Ovary (tissue), 7 donors: ENCODE measurements at regions not wholly inside any gene's neighbourhood (a gene's known extent, or its start where the extent isn't known, plus 50 kb on each side); places are given as distances from the start of the nearest gene placed in this dataset.

Experiments
- DNase-seq, 5 donors: peaks; one replicate each; pipeline ENCODE4 v3.0.0-alpha.2; 2019 to 2020
- H3K27ac ChIP-seq, 2 donors: fragments of 200-600 bp; one replicate each; pipeline versions ENCODE4 v1.5.1 to v1.8.0; 2019 to 2022
- H3K27me3 ChIP-seq: fragments of 200-600 bp; one replicate; pipeline ENCODE4 v1.8.0; 2022
- H3K36me3 ChIP-seq: fragments of 200-600 bp; sonication (generic); one replicate; pipeline ENCODE4 v1.5.1; 2019
- H3K4me1 ChIP-seq: one replicate; pipeline ENCODE4 v1.8.1; 2013; ENCODE audit warnings: mild to moderate bottlenecking, moderate library complexity; ENCODE audit not compliant: insufficient read depth
- H3K4me3 ChIP-seq: fragments of 200-600 bp; sonication (generic); one replicate; pipeline ENCODE4 v1.5.1; 2017
- H3K9me3 ChIP-seq, 2 donors: fragments of 200-600 bp in 1 of 2; sonication (generic) in 1 of 2; one replicate each; pipeline versions ENCODE4 v1.5.1 to v1.8.1; 2013 to 2019; ENCODE audit warnings: mild to moderate bottlenecking in 1 of 2, moderate library complexity in 1 of 2
- CTCF ChIP-seq, 3 donors: fragments of 450-650 bp in 2 of 3; fragments of 200-600 bp in 1 of 3; IDR thresholded peaks; one replicate each; pipeline versions ENCODE4 v1.5.1 to v1.8.0; 2016 to 2022; ENCODE audit warnings: antibody characterized with exemption in 3 of 3, mild to moderate bottlenecking in 1 of 3
- EP300 ChIP-seq: sonication (generic); formaldehyde crosslinking; IDR thresholded peaks from one replicate; pipeline ENCODE4 v1.6.1; 2017; ENCODE audit warnings: antibody characterized with exemption
- POLR2A ChIP-seq: fragments of 450-650 bp; IDR thresholded peaks from one replicate; pipeline ENCODE4 v1.6.1; 2017; ENCODE audit warnings: antibody characterized with exemption, mild to moderate bottlenecking, moderate library complexity
- WGBS, 3 donors: extraction: QIAGEN DNeasy Blood & Tissue Kit in 1 of 3; methylation state at CpG; one replicate each; pipeline versions ENCODE4 v1.1.5 to v1.1.7; 2013 to 2017; 5-methylcytosine and 5-hydroxymethylcytosine counted together
- intact Hi-C, 4 donors: fragments of 100-400 bp; cut with DNase I; formaldehyde crosslinking; loops; one replicate each; pipeline versions ENCODE4 v1.11.0 to v1.15.1; 2022 to 2023
- donor health status: DM: no; HTN: no; CAD: no; lungs with moderate emphysema.
- donor health status: DM: no; HTN: no; CAD: no.
- donor health status: Bipolar disorder and iron deficiency.
- donor health status: DM: no; HTN: no; CAD: no.
- donor health status: DM: yes; HTN: yes; CAD: no.

- intact Hi-C loops = no loop called here
- TF ChIP-seq EP300 (no peak), POLR2A (no peak), CTCF (IDR thresholded peaks at IDR 0.05) (no peak)
- 69 to 95% (median 71%) methylated on average over 2 of the region's 2 CpGs for WGBS, 3 donors
Observed at GRCh38 chr5:71986101-71986500, 121.2 kb upstream of the MAP1B start.

GRCh38 chr5:71988808-71989207 is 118.5 kb upstream of the MAP1B start:
- WGBS, 3 donors = 70 to 82% (median 72%) methylated on average over 1 of the region's 1 CpG

More at GRCh38 chr5:71986101-71986500, 121.2 kb upstream of the MAP1B start:
- Histone ChIP-seq H3K4me1 (no peaks in the 10 kb centered on the region), H3K9me3 (no peaks in the 10 kb centered on the region), H3K27me3 (no peaks in the 10 kb centered on the region), H3K36me3 (no peaks in the 10 kb centered on the region), H3K27ac (no peak overlapping the region), H3K4me3 (no peak overlapping the region)
- DNase-seq = no peak

GRCh38 chr5:71993600-71993999 is 113.7 kb upstream of the MAP1B start:
- no peak overlapping the region for H3K27ac ChIP-seq
- TF ChIP-seq CTCF (IDR thresholded peaks at IDR 0.05) = no peak
- TF ChIP-seq POLR2A = no peak
- no peak for TF ChIP-seq EP300
- no peaks in the 10 kb centered on the region for H3K27me3 ChIP-seq
- no peaks in the 10 kb centered on the region for H3K36me3 ChIP-seq
- WGBS, 3 donors = 86 to 97% (median 88%) methylated on average over 3 of the region's 3 CpGs
- H3K9me3 ChIP-seq = no peaks in the 10 kb centered on the region
- no peaks in the 10 kb centered on the region for H3K4me1 ChIP-seq
- intact Hi-C loops = no loop called here
- DNase-seq = no peak
- no peak overlapping the region for H3K4me3 ChIP-seq

More at GRCh38 chr5:71988808-71989207, 118.5 kb upstream of the MAP1B start:
- Histone ChIP-seq H3K4me1 (no peaks in the 10 kb centered on the region), H3K27me3 (no peaks in the 10 kb centered on the region), H3K36me3 (no peaks in the 10 kb centered on the region), H3K9me3 (no peaks in the 10 kb centered on the region), H3K27ac (no peak overlapping the region), H3K4me3 (no peak overlapping the region)
- intact Hi-C loops = no loop called here
- TF ChIP-seq EP300 (no peak), CTCF (IDR thresholded peaks at IDR 0.05) (no peak), POLR2A (no peak)
- DNase-seq = no peak

GRCh38 chr5:71996789-71997188 is 110.5 kb upstream of the MAP1B start:
- TF ChIP-seq EP300 (no peak), CTCF (IDR thresholded peaks at IDR 0.05) (no peak), POLR2A (no peak)
- Histone ChIP-seq H3K27ac (no peak overlapping the region), H3K9me3 (no peaks in the 10 kb centered on the region), H3K36me3 (no peaks in the 10 kb centered on the region), H3K27me3 (no peaks in the 10 kb centered on the region), H3K4me3 (no peak overlapping the region), H3K4me1 (no peaks in the 10 kb centered on the region)
- no peak for DNase-seq
- 32 to 71% (median 33%) methylated on average over 2 of the region's 2 CpGs for WGBS, 3 donors
- intact Hi-C loops = no loop called here

GRCh38 chr5:71998746-71999145 is 108.5 kb upstream of the MAP1B start:
- no peaks in the 10 kb centered on the region for H3K9me3 ChIP-seq
- no peaks in the 10 kb centered on the region for H3K36me3 ChIP-seq
- no peak overlapping the region for H3K27ac ChIP-seq
- no peak for DNase-seq
- no peaks in the 10 kb centered on the region for H3K27me3 ChIP-seq
- no peaks in the 10 kb centered on the region for H3K4me1 ChIP-seq
- no peak overlapping the region for H3K4me3 ChIP-seq
- no peak for TF ChIP-seq POLR2A
- no peak for TF ChIP-seq EP300
- no peak for TF ChIP-seq CTCF (IDR thresholded peaks at IDR 0.05)
- intact Hi-C loops = no loop called here
